Fibroblast of skin of right quadriceps (primary cell): ENCODE measurements at regions not wholly inside any gene's neighbourhood (a gene's known extent, or its start where the extent isn't known, plus 50 kb on each side); places are given as distances from the start of the nearest gene placed in this dataset.

Experiments used
- DNase-seq: peaks from one replicate; pipeline ENCODE4 v3.0.0-alpha.2; 2013

- DNase-seq = peak; percentile 15
Observed at GRCh38 chr6:14031516-14031915, 86.1 kb upstream of the CD83 start.

DNA sequence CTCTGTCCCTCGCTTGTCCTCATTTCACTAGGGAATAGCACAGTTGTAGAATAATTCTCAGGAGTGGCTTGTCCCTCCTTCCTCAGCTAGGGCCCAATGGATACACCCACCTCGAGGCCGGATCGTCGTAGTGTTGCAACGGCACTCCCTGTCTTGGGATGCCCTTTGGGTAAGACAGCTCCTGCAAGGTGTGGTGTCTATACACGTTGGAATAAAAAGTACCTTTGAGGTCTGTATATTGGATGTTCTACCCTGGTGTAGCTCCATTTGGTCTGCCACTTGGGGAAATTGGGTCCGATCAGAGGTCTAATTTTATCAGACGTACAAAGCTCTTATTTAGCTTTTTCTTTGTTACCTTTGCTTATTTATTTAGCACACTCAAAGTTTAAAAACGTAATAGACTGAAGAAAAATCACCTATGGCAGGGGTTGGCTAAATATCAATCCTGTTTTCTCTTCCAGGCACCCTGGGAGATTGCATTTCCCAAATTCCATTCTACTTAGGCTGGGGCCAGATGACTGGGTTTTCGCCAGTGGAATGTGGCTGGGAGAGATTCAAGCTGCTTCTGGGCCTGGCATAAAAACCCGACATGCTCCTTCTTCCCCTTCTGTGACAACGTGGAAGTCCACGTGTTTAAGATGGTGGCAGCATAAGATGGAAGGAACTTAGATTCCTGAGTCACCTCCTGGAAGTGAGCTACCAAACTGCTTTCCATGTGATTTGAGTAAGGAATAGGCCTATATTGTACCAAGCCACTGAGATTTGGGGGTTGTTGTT, 82.3 kb upstream of the CD83 start:
- DNase-seq = peak; percentile 91

DNA sequence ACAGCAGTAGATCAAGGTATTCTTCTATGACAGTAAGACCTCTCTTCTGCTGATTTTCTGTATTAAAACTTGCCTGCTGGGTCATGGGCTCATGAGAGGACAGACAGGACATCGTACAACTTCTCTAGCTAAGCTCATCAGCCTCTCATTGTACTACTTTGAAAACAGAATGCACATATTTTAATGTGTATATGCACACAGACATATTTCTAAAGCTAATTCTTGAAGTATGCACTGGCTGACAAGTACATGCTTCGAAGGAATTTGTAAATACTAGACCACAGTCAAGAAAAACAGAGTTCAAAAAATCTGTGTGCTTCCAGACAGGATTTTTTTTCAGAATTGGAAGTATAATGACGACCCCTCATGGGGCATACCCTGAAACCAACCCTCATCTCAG, 81.7 kb upstream of the CD83 start:
- DNase-seq = peak; percentile 19

GRCh38 chr6:14036911-14037310, 80.7 kb upstream of the CD83 start:
- no peak for DNase-seq

GRCh38 chr6:14037402-14038277, 79.9 kb upstream of the CD83 start:
- peak; percentile 73 for DNase-seq

GRCh38 chr6:14038467-14039437, 78.8 kb upstream of the CD83 start:
- peak; percentile 48 for DNase-seq

GRCh38 chr6:14040042-14040441, 77.5 kb upstream of the CD83 start:
- DNase-seq = no peak

DNA sequence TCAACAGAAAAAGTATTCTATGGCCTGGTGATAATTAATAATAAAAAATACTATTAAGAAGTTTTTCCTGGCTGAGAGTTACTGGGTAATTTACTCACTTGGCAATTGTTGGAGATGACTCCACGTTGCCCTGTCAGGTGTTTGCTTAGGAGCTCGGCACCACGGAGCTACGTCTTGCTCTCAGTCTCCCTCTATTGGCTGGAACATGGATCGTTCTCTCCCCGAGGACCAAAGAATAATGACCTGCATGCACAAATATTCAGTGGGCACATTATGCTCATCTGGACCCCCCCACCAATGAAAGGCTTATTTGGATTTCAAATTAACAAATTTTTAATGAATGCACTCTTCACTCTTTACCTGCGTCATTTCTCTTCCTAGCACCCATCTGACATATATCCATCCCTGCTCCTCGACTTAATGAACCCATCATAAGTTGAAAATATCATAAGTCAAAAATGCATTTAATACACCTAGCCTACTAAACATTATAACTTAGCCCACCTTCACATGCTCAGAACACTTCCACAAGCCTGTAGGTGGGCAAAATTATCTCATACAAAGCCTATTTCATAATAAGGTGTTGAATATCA, 71.0 kb upstream of the CD83 start:
- peak; percentile 41 for DNase-seq

GRCh38 chr6:14047151-14047740, 70.3 kb upstream of the CD83 start:
- DNase-seq = no peak

DNA sequence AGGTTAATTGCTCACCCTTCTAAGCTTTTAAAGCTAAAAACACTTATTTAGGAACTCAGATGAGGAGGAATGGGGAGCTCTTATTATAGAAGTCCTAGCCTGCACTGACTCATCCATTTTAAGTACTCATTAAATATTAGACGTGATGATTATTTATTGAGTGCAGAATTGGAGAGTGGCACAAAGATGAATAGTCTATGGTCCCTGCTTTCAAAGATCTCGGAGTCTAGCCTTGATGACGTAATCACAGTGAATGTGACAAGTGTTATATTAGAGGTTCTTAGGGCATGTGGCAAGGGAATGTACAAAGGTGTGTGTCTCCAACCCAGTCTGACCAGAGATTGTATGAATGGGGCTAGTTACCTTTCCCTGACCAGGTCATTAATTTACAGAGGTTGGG, 68.7 kb upstream of the CD83 start:
- no peak for DNase-seq

GRCh38 chr6:14051355-14051754, 66.2 kb upstream of the CD83 start:
- DNase-seq = no peak

- peak; percentile 10 for DNase-seq
Observed at GRCh38 chr6:14053811-14054210, 63.8 kb upstream of the CD83 start.

DNA sequence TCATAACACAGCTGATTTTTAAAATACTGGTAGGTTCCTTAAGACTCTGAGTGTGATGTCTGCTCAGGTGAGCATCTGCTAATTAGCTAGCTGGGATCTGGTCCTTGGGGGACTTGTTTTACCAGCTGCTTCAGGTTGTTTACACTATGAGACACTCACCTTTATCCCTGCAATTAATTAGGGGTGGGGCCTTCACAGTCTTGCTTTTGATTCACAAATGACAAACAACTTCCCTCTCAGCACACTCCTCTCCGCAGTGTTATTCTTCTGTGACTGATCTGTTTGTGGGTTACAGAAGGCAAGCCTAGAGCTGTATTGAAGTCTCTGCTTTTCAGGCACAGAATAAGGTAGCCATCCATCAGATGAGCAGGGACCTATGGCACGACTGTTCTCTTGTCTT, 62.0 kb upstream of the CD83 start:
- DNase-seq = no peak

DNA sequence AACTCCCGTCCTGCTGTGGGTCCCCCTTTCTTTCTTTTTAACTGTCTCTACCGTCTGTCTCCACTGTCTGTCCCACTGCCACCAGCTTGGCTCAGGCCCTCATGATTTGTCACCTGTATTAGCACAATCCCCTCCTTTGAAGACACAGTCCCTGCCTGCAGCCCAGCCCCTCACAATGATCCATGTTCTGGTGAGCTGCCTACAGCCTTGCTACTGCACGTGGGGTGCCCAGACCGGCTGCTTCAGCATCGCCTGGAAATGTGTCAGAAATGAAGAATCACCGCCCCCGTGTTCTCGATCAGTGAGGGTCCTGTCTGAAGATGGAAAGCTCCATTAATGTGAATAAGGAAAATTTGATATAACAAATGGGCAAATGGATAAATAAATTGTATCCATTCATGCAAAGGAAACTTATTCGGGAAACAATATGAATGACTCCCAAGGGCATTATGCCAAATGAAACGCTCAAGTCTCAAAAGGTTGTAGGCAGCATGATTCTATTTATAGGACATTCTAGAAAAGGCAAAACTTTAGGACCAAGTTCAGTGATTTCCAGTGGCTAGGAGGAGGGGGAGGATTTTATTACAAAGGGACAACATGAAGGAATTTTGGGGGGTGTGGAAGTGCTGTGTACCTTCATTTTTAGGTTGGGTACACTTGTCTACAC, 59.4 kb upstream of the CD83 start:
- no peak for DNase-seq

DNA sequence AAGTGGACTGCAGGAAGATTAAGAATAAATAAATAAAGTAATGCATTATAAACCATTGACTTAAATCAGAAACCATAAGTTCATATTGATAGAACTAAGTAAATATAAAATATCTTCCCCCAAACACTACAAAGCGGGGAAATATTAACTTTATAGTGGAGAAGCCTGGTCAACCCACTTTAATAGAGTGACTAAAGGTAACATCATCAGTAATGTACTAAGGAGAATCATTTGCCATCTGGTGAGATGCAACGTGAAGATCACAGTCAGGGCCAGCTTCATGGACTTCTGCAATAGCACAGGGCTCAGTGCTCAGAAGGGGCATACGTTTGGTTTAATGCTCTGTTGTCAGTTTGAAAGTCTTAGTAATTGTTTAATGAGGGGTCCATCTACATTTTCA, 58.8 kb upstream of the CD83 start:
- DNase-seq = no peak

DNA sequence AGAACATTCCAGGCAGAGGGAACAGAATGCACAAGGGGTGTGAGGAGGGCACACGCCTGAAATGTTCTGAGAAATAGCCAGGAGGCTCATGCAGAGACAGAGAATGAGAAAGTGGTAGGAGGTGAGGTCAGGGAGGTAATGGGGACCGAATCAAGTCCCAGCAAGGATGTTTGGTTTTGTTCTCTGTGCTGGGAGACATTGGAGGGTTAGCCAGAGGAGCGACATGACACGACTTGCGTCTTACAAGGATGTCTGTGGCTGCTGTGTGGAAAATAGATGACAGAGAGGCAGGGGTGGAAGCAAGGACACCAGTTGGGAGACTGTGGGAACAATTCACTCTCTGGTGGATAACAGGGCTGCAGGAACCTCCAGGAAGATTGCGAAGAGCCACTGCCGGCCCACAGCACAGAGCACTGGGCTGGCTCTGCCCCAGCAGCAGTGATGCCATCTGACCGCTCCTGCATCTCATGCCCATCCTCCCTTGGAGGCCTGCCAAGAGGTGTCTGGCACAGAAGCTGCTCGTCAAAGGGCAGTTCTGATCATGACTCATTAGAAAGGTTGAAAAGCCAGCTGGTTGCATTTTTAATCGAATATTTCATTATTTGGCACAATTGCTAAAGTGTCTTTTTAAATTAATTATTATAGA, 57.7 kb upstream of the CD83 start:
- DNase-seq = no peak

DNA sequence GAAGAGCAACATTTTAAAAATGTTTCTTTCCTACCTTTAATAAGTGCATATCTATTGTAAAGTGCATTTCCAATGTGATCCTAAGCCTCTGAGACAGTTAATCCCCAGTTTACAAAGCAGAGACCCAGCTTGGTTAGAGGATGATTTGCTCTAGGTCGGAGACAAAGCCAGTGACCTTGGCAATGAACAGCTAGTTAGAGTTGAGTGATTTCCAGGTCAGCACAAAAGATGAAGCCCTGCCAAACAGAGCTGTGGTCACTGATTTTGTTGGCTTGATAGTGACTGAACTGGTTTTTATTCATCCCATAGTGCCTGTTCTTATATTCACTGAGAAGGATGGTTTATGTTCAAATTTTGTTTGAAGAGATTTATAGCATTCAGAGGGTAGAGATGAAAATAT, 56.6 kb upstream of the CD83 start:
- no peak for DNase-seq

GRCh38 chr6:14061643-14062042, 55.9 kb upstream of the CD83 start:
- DNase-seq = no peak

GRCh38 chr6:14062345-14063029, 55.1 kb upstream of the CD83 start:
- no peak for DNase-seq

- DNase-seq = no peak
Observed at GRCh38 chr6:14063756-14064155, 53.8 kb upstream of the CD83 start.
